GM18505 (cell line): ENCODE measurements at regions not wholly inside any gene's neighbourhood (a gene's known extent, or its start where the extent isn't known, plus 50 kb on each side); places are given as distances from the start of the nearest gene placed in this dataset.

ENCODE experiments used
- ATAC-seq: cut with Tn5 transposase; IDR thresholded peaks from one replicate; pipeline ENCODE4 v1.9.1; 2021; ENCODE audit not compliant: unreplicated experiment
- POLR2A ChIP-seq: IDR thresholded peaks from 4 replicates; pipeline ENCODE4 v1.6.1; 2011; ENCODE audit warnings: borderline replicate concordance; ENCODE audit not compliant: insufficient read depth, insufficient read length; ENCODE audit errors: extremely low read depth

- no peak for ATAC-seq
- TF ChIP-seq POLR2A, result no peak
These were observed 329.3 kb upstream of the OR4E1 start for GRCh38 chr14:22002860-22003284.

GRCh38 chr14:21999402-21999801 is 325.8 kb upstream of the OR4E1 start:
- no peak for ATAC-seq

GRCh38 chr14:21997300-21997699 is 323.7 kb upstream of the OR4E1 start:
- no peak for ATAC-seq
- TF ChIP-seq POLR2A, result no peak

More at GRCh38 chr14:21999402-21999801, 325.8 kb upstream of the OR4E1 start:
- no peak for TF ChIP-seq POLR2A

GRCh38 chr14:21995332-21995731 is 321.7 kb upstream of the OR4E1 start:
- no peak for TF ChIP-seq POLR2A
- ATAC-seq, result no peak

- ATAC-seq, result no peak
- TF ChIP-seq POLR2A, result no peak
These were observed 320.2 kb upstream of the OR4E1 start for GRCh38 chr14:21993837-21994236.

- no peak for ATAC-seq
- TF ChIP-seq POLR2A, result no peak
These were observed 319.5 kb upstream of the OR4E1 start for GRCh38 chr14:21993070-21993469.

GRCh38 chr14:21991130-21991529 is 317.5 kb upstream of the OR4E1 start:
- ATAC-seq, result no peak
- TF ChIP-seq POLR2A, result no peak

GRCh38 chr14:21990116-21990515 is 316.5 kb upstream of the OR4E1 start:
- no peak for ATAC-seq
- TF ChIP-seq POLR2A, result no peak

GRCh38 chr14:21989090-21989489 is 315.5 kb upstream of the OR4E1 start:
- TF ChIP-seq POLR2A, result no peak
- ATAC-seq, result no peak

GRCh38 chr14:21988413-21988812 is 314.8 kb upstream of the OR4E1 start:
- no peak for TF ChIP-seq POLR2A
- no peak for ATAC-seq

GRCh38 chr14:21987937-21988336 is 314.3 kb upstream of the OR4E1 start:
- TF ChIP-seq POLR2A, result no peak
- ATAC-seq, result no peak

- no peak for TF ChIP-seq POLR2A
- no peak for ATAC-seq
These were observed 311.5 kb upstream of the OR4E1 start for GRCh38 chr14:21985081-21985480.

- ATAC-seq, result no peak
- TF ChIP-seq POLR2A, result no peak
These were observed 305.3 kb upstream of the OR4E1 start for GRCh38 chr14:21978999-21979314.

- no peak for TF ChIP-seq POLR2A
- peak; percentile 70 for ATAC-seq
These were observed 304.8 kb upstream of the OR4E1 start for GRCh38 chr14:21978184-21978998.
